A549 (cell line): ENCODE measurements at regions not wholly inside any gene's neighbourhood (a gene's known extent, or its start where the extent isn't known, plus 50 kb on each side); places are given as distances from the start of the nearest gene placed in this dataset.

Experiments used
- ATAC-seq, 2 experiments: fragments of 200-7000 bp in 1 of 2; fragments of >200 bp in 1 of 2; cut with Nextera tagmentation in 1 of 2; cut with Tn5 transposase in 1 of 2; 3 replicates each; pipeline versions ENCODE4 v1.8.0 to v1.9.1; 2018 to 2020; ENCODE audit warnings: mild to moderate bottlenecking in 1 of 2, moderate library complexity in 1 of 2
- CTCF ChIA-PET: fragments of 300-600 bp; sonication (Branson Sonifier 250); formaldehyde crosslinking; extraction: SDS; loops from one replicate; lab custom pipeline; 2021; ENCODE audit warnings: antibody characterized with exemption, inconsistent platforms; lab: Yijun Ruan, JAX
- POLR2A ChIA-PET: fragments of 350-600 bp; formaldehyde crosslinking; extraction: SDS; loops from one replicate; lab custom pipeline; 2021; ENCODE audit warnings: antibody characterized with exemption, inconsistent platforms; lab: Yijun Ruan, JAX
- DNase-seq, 2 experiments: peaks; one replicate each; pipeline versions ENCODE4 v3.0.0 to v3.0.0-alpha.2; 2011 to 2016; ENCODE audit warnings: low read depth in 1 of 2, low spot score in 1 of 2
- FAIRE-seq: peaks from 2 replicates; lab custom pipeline; 2011; peaks lifted over from hg19 to GRCh38; lab: Jason Lieb, UNC
- H3K27ac ChIP-seq, 2 experiments: fragments of >200 bp; sonication (Bioruptor Twin); formaldehyde crosslinking; 3 replicates each; pipeline ENCODE4 v1.5.1; 2016 to 2017
- H3K4me1 ChIP-seq: fragments of >200 bp; sonication (Bioruptor Twin); formaldehyde crosslinking; 3 replicates; pipeline ENCODE4 v1.6.1; 2016
- H3K4me2 ChIP-seq: fragments of >200 bp; sonication (Bioruptor Twin); formaldehyde crosslinking; 3 replicates; pipeline ENCODE4 v1.6.1; 2016
- H3K4me3 ChIP-seq: fragments of >200 bp; sonication (Bioruptor Twin); formaldehyde crosslinking; 3 replicates; pipeline ENCODE4 v1.5.1; 2016
- H3K9me3 ChIP-seq: fragments of >200 bp; sonication (Bioruptor Twin); formaldehyde crosslinking; 3 replicates; pipeline ENCODE4 v1.6.1; 2016
- BHLHE40 ChIP-seq: IDR thresholded peaks from 2 replicates; pipeline ENCODE4 v1.6.1; 2012; ENCODE audit warnings: low read depth, low read length, inconsistent platforms
- CBX8 ChIP-seq: fragments of 200-600 bp; sonication (generic); IDR thresholded peaks from 2 replicates; pipeline ENCODE4 v1.6.1; 2016
- CEBPB ChIP-seq, 2 experiments: fragments of >200 bp in 1 of 2; sonication (Bioruptor Twin) in 1 of 2; formaldehyde crosslinking in 1 of 2; IDR thresholded peaks; 2 replicates each; pipeline ENCODE4 v1.6.1; 2012 to 2016
- CHD2 ChIP-seq: fragments of 150-350 bp; IDR thresholded peaks from 2 replicates; pipeline ENCODE4 v1.6.1; 2014; ENCODE audit warnings: low read length; ENCODE audit not compliant: partially characterized antibody
- EHF ChIP-seq: fragments of 250-450 bp; sonication (Bioruptor Pico); IDR thresholded peaks from 2 replicates; pipeline ENCODE4 v1.5.0; 2020; ENCODE audit warnings: mild to moderate bottlenecking
- EHMT2 ChIP-seq: fragments of 200-600 bp; sonication (generic); IDR thresholded peaks from 2 replicates; pipeline ENCODE4 v1.6.1; 2016; ENCODE audit warnings: antibody characterized with exemption, low read depth, mild to moderate bottlenecking, moderate library complexity
- FOSB ChIP-seq: fragments of 250-450 bp; sonication (Bioruptor Pico); IDR thresholded peaks from 2 replicates; pipeline ENCODE4 v1.5.0; 2020; ENCODE audit warnings: mild to moderate bottlenecking, moderate library complexity
- FOXS1 ChIP-seq: fragments of 250-450 bp; sonication (Bioruptor Pico); IDR thresholded peaks from 2 replicates; pipeline ENCODE4 v1.5.0; 2020; ENCODE audit warnings: mild to moderate bottlenecking, moderate library complexity
- GATA3 ChIP-seq: IDR thresholded peaks from 2 replicates; pipeline ENCODE4 v1.6.1; 2012; ENCODE audit warnings: borderline replicate concordance
- HOXA7 ChIP-seq: fragments of 250-450 bp; sonication (Bioruptor Pico); IDR thresholded peaks from 2 replicates; pipeline ENCODE4 v1.5.0; 2020; ENCODE audit warnings: mild to moderate bottlenecking, moderate library complexity
- HOXB5 ChIP-seq: fragments of 250-450 bp; sonication (Bioruptor Pico); IDR thresholded peaks from 2 replicates; pipeline ENCODE4 v1.5.0; 2020; ENCODE audit warnings: mild to moderate bottlenecking, moderate library complexity
- KDM1A ChIP-seq: fragments of 200-600 bp; sonication (generic); IDR thresholded peaks from 2 replicates; pipeline ENCODE4 v1.6.1; 2016; ENCODE audit warnings: low read depth, mild to moderate bottlenecking
- MAFK ChIP-seq: fragments of 450-650 bp; IDR thresholded peaks from 2 replicates; pipeline ENCODE4 v1.6.1; 2014; ENCODE audit not compliant: partially characterized antibody
- MAZ ChIP-seq: fragments of 150-350 bp; IDR thresholded peaks from 2 replicates; pipeline ENCODE4 v1.6.1; 2014; ENCODE audit warnings: antibody characterized with exemption, low read depth, low read length, borderline replicate concordance
- MYC ChIP-seq: IDR thresholded peaks from 2 replicates; pipeline ENCODE4 v1.6.1; 2012; ENCODE audit warnings: mild to moderate bottlenecking, inconsistent platforms, low read length, improper control_type of control experiment, borderline replicate concordance
- NR3C1 ChIP-seq: fragments of >200 bp; sonication (Bioruptor Twin); formaldehyde crosslinking; IDR thresholded peaks from 3 replicates; pipeline ENCODE4 v1.6.1; 2017
- POLR2AphosphoS2 ChIP-seq: conservative IDR thresholded peaks from 2 replicates; pipeline ENCODE4 v1.6.1; 2012; ENCODE audit warnings: low read length, improper control_type of control experiment, inconsistent platforms
- RAD21 ChIP-seq, 2 experiments: fragments of >200 bp in 1 of 2; sonication (Bioruptor Twin) in 1 of 2; formaldehyde crosslinking in 1 of 2; IDR thresholded peaks in 1 of 2; conservative IDR thresholded peaks in 1 of 2; 2 replicates in 1 of 2; 3 replicates in 1 of 2; pipeline ENCODE4 v1.6.1; 2012 to 2018; ENCODE audit warnings: inconsistent platforms in 1 of 2
- RFX5 ChIP-seq: fragments of 450-650 bp; IDR thresholded peaks from 2 replicates; pipeline ENCODE4 v1.7.1; 2014; ENCODE audit warnings: antibody characterized with exemption, mild to moderate bottlenecking, moderate library complexity
- SMC3 ChIP-seq: fragments of >200 bp; sonication (Bioruptor Twin); formaldehyde crosslinking; IDR thresholded peaks from 3 replicates; pipeline ENCODE4 v1.6.1; 2018; ENCODE audit warnings: inconsistent platforms
- TFCP2L1 ChIP-seq: fragments of 250-450 bp; sonication (Bioruptor Pico); IDR thresholded peaks from 2 replicates; pipeline ENCODE4 v1.5.0; 2021; ENCODE audit warnings: mild to moderate bottlenecking
- ZFP36 ChIP-seq: fragments of 450-650 bp; IDR thresholded peaks from 2 replicates; pipeline ENCODE4 v1.6.1; 2014; ENCODE audit warnings: borderline replicate concordance; ENCODE audit not compliant: partially characterized antibody
- WGBS: methylation state at CpG from one replicate; pipeline ENCODE4 v1.1.6; 2017; ENCODE audit errors: missing lambda C conversion rate; 5-methylcytosine and 5-hydroxymethylcytosine counted together
- TF ChIP-seq, protein P1 (sequence below): IDR thresholded peaks from 2 replicates; pipeline ENCODE4 v1.6.1; 2012
- TF ChIP-seq, protein P2 (sequence below): fragments of 200-600 bp; sonication (generic); IDR thresholded peaks from 2 replicates; pipeline ENCODE4 v1.6.1; 2016; ENCODE audit warnings: antibody characterized with exemption, mild to moderate bottlenecking, moderate library complexity
- TF ChIP-seq, protein P3 (sequence below): fragments of 150-350 bp; IDR thresholded peaks from 2 replicates; pipeline ENCODE4 v1.6.1; 2014; ENCODE audit warnings: low read depth, mild to moderate bottlenecking, low read length
- TF ChIP-seq, protein P4 (sequence below): IDR thresholded peaks from 2 replicates; pipeline ENCODE4 v1.6.1; 2012; ENCODE audit warnings: low read depth, borderline replicate concordance
- TF ChIP-seq, protein P5 (sequence below): fragments of 250-450 bp; sonication (Bioruptor Pico); IDR thresholded peaks from 2 replicates; pipeline ENCODE4 v1.5.0; 2021; ENCODE audit warnings: mild to moderate bottlenecking, moderate library complexity, borderline replicate concordance

DNA sequence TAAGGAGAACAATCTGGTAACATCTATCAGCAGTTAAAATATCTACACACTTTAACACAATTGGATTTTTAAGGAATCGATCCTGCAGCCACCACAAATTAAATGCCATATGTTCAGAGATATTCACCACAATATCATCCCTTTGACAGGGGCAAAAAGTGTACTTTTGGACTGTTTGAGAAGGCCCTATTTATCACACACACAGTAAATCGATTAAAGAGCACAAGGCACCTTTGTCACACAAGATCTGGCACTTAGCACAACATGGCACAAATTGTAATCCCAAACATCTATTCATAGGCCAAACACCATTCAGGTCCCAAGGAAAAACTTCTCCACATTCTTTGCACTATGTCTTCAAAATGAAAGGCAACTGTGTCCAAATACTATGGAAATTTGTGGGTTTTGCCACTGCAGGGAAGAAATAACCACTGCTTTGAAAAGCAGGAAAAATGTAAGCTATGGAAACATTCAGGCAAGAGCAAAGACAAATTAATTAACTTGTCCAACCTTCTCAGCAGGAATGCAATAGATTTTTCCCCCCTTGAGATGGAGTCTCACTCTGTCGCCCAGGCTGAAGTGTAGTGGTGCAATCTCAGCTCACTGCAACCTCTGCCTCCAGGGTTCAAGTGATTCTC lies 282.5 kb upstream of the TMPO start:
- Histone ChIP-seq H3K27ac (no peak overlapping the region), H3K9me3 (no peaks in the 10 kb centered on the region), H3K4me3 (no peak overlapping the region), H3K4me1 (no peaks in the 10 kb centered on the region), H3K4me2 (no peak overlapping the region)
- CTCF ChIA-PET, result no interaction called here
- WGBS, result 31% methylated on average over 3 of the region's 3 CpGs
- FAIRE-seq (no peak), DNase-seq (no peak), ATAC-seq (no peak)
- POLR2A ChIA-PET, result no interaction called here
- TF ChIP-seq MAFK (no peak), RAD21 (conservative IDR thresholded peaks at IDR 0.05 in 1 of 2, IDR thresholded peaks at IDR 0.05 in 1 of 2) (no peak), NR3C1 (no peak), CHD2 (no peak), GATA3 (no peak), MYC (no peak), FOSB (no peak), CBX8 (no peak)
- TF ChIP-seq, protein P1, sequence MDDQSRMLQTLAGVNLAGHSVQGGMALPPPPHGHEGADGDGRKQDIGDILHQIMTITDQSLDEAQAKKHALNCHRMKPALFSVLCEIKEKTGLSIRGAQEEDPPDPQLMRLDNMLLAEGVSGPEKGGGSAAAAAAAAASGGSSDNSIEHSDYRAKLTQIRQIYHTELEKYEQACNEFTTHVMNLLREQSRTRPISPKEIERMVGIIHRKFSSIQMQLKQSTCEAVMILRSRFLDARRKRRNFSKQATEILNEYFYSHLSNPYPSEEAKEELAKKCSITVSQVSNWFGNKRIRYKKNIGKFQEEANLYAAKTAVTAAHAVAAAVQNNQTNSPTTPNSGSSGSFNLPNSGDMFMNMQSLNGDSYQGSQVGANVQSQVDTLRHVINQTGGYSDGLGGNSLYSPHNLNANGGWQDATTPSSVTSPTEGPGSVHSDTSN, result no peak

DNA sequence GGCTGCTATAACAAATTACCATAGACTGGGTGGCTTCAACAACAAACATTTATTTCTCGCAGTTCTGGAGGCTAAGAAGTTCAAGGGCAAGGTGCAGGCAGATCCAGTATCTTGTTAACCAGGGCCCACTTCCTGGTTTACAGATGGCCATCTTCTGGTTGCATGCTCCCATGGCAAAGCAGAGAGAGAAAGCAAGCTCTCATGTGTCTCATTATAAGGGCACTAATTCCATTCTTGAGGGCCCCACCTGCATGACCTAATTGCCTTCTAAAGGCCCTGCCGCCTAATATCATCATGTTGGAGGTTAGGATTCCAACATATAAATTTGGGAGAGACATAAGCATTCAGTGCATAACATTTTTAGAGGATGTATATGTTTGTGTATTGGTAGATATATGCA lies 280.1 kb upstream of the TMPO start:
- POLR2A ChIA-PET, result no interaction called here
- ATAC-seq, result no peak

DNA sequence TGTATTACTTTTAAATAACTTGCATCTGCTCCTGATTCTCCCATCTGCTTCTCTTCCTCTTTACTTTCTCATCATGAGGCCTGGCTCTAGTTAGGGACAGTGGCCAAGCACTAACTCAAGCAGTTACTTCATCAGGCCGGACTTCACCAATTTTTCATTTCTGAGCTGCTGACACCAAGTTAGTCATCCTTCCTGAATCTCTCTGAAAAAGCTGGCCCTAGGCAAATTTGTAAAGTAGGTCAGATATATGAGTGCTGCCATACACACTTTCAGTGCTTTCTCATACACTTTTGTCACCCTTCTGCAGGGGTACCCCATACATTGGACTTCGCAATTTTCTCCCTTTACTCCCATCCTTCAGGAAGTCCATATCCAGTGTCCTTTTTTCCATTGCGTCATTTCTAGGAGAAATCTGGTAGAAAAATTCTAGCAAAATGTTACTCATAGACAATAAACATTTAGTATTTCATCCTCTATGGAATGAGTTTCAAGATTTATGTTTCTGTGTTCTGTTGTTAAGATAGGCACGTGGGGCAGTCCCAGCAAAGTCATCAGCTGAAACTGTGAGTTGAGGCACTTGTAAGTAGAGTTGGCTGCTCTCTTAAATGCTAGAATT lies 276.8 kb upstream of the TMPO start:
- no peaks in the 10 kb centered on the region for H3K4me1 ChIP-seq
- POLR2A ChIA-PET, result no interaction called here
- ATAC-seq (peak in 1 of 2 experiments; percentile 30; a peak in 2 of 6 replicates), DNase-seq (no peak), FAIRE-seq (no peak)
- no peak overlapping the region for H3K27ac ChIP-seq
- 43% methylated on average over 4 of the region's 4 CpGs for WGBS
- no peak overlapping the region for H3K4me2 ChIP-seq
- CTCF ChIA-PET, result no interaction called here
- H3K4me3 ChIP-seq, result no peak overlapping the region
- no peaks in the 10 kb centered on the region for H3K9me3 ChIP-seq
- TF ChIP-seq MAFK (no peak), SMC3 (no peak), TFCP2L1 (CRISPR knock-in tag) (no peak), ZFP36 (no peak), HOXB5 (CRISPR knock-in tag) (no peak), FOXS1 (CRISPR knock-in tag) (no peak), FOSB (no peak), BHLHE40 (no peak), EHF (CRISPR knock-in tag) (no peak), HOXA7 (CRISPR knock-in tag) (no peak), CEBPB (IDR thresholded peaks at IDR 0.05) (no peak), POLR2AphosphoS2 (no peak)
- TF ChIP-seq, protein P2, sequence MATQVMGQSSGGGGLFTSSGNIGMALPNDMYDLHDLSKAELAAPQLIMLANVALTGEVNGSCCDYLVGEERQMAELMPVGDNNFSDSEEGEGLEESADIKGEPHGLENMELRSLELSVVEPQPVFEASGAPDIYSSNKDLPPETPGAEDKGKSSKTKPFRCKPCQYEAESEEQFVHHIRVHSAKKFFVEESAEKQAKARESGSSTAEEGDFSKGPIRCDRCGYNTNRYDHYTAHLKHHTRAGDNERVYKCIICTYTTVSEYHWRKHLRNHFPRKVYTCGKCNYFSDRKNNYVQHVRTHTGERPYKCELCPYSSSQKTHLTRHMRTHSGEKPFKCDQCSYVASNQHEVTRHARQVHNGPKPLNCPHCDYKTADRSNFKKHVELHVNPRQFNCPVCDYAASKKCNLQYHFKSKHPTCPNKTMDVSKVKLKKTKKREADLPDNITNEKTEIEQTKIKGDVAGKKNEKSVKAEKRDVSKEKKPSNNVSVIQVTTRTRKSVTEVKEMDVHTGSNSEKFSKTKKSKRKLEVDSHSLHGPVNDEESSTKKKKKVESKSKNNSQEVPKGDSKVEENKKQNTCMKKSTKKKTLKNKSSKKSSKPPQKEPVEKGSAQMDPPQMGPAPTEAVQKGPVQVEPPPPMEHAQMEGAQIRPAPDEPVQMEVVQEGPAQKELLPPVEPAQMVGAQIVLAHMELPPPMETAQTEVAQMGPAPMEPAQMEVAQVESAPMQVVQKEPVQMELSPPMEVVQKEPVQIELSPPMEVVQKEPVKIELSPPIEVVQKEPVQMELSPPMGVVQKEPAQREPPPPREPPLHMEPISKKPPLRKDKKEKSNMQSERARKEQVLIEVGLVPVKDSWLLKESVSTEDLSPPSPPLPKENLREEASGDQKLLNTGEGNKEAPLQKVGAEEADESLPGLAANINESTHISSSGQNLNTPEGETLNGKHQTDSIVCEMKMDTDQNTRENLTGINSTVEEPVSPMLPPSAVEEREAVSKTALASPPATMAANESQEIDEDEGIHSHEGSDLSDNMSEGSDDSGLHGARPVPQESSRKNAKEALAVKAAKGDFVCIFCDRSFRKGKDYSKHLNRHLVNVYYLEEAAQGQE, result no peak
- TF ChIP-seq, protein P3, sequence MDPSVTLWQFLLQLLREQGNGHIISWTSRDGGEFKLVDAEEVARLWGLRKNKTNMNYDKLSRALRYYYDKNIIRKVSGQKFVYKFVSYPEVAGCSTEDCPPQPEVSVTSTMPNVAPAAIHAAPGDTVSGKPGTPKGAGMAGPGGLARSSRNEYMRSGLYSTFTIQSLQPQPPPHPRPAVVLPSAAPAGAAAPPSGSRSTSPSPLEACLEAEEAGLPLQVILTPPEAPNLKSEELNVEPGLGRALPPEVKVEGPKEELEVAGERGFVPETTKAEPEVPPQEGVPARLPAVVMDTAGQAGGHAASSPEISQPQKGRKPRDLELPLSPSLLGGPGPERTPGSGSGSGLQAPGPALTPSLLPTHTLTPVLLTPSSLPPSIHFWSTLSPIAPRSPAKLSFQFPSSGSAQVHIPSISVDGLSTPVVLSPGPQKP, result no peak

More for the DNA sequence above, 280.1 kb upstream of the TMPO start:
- Histone ChIP-seq H3K4me3 (no peak overlapping the region), H3K4me2 (no peak overlapping the region), H3K9me3 (no peaks in the 10 kb centered on the region)
- CTCF ChIA-PET, result no interaction called here
- no peak for FAIRE-seq
- no peak for TF ChIP-seq SMC3
- no peak for TF ChIP-seq FOXS1 (CRISPR knock-in tag)
- no peak for TF ChIP-seq CEBPB (IDR thresholded peaks at IDR 0.05)
- TF ChIP-seq EHMT2, result no peak
- no peak for TF ChIP-seq MAZ
- no peak for TF ChIP-seq RFX5
- no peak for TF ChIP-seq POLR2AphosphoS2
- TF ChIP-seq, protein P4, sequence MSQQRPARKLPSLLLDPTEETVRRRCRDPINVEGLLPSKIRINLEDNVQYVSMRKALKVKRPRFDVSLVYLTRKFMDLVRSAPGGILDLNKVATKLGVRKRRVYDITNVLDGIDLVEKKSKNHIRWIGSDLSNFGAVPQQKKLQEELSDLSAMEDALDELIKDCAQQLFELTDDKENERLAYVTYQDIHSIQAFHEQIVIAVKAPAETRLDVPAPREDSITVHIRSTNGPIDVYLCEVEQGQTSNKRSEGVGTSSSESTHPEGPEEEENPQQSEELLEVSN, result no peak
- TF ChIP-seq, protein P5, sequence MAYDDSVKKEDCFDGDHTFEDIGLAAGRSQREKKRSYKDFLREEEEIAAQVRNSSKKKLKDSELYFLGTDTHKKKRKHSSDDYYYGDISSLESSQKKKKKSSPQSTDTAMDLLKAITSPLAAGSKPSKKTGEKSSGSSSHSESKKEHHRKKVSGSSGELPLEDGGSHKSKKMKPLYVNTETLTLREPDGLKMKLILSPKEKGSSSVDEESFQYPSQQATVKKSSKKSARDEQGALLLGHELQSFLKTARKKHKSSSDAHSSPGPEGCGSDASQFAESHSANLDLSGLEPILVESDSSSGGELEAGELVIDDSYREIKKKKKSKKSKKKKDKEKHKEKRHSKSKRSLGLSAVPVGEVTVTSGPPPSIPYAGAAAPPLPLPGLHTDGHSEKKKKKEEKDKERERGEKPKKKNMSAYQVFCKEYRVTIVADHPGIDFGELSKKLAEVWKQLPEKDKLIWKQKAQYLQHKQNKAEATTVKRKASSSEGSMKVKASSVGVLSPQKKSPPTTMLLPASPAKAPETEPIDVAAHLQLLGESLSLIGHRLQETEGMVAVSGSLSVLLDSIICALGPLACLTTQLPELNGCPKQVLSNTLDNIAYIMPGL (CRISPR knock-in tag), result no peak
- TF ChIP-seq KDM1A, result no peak
- TF ChIP-seq, all 56 proteins: peak for 0
- 52% methylated on average over 2 of the region's 2 CpGs for WGBS
- Histone ChIP-seq H3K4me1 (no peaks in the 10 kb centered on the region), H3K27ac (no peak overlapping the region)
- no peak for DNase-seq
